ENCODE measurements at regions not wholly inside any gene's neighbourhood (a gene's known extent, or its start where the extent isn't known, plus 50 kb on each side); places are given as distances from the start of the nearest gene placed in this dataset.
"Not testable (repeated sequence)": the region's sequence is repeated elsewhere in the genome, so short reads cannot be mapped to it uniquely, and the experiment has no call there.

DNA sequence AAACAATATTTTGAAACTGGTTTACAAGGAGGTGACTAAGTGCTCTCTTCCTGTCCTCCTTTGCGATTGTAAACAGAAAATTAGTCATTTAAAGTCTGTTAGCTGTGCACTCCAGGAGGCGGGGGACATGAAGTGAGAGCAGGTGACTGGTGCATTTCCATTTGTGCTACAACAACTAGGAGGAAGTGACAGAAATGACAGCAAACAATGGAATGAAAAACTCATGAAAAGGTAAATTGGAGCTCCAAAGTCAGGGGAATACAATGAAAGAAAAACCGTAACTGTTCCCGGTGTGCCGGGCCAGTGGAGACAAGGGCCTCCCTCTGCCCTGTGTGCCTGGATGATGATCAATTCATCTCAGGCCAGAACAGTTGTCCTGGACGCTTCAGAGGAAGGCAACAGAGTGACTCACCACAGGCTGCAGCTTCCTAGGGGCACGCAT is 439.9 kb downstream of the GADD45G start:
- no peak for DNase-seq

DNA sequence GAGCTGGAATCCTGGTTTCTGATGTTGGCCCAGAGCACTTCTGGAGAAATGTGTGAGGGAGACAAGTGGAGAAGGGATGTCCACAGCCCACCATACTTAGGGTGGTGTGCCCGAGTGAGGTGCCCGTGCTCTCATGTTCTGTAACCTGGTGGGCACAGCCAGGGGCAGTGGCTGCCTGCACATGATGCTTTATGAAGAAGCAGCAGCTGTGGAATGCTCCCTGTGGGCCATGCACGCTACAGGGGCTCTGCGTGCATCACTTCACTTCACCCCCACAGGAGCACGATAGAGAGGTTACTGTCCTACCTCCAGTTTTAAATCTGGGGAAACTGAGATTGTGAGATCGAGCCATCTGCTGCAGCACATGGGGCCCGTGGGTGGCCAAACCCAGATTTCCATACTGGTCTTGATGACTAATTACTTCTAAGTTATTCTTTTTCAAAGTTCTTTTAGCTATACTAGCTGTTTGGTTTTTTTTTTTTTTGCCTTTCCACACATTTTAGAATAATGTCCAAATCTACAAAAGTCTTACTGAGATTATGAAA is 441.6 kb downstream of the GADD45G start:
- DNase-seq = no peak

DNA sequence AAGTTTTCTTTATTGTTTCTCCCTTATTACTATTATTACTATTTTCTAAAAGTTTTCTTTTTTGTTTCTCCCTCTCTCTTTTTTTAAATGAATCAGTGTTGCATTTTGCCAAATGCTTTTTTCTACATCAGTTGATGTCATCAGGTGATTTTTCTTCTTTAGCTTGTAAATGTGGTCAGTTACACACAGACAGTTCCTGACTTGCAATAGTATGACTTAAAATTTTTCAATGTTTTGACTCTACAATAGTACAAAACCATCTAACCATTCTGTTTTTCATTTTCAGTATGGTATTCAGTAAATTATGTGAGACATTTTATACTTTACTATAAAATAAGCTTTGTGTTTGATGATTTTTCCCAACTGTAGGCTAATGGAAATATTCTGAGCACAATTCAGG is 443.0 kb downstream of the GADD45G start:
- no peak for DNase-seq

DNA sequence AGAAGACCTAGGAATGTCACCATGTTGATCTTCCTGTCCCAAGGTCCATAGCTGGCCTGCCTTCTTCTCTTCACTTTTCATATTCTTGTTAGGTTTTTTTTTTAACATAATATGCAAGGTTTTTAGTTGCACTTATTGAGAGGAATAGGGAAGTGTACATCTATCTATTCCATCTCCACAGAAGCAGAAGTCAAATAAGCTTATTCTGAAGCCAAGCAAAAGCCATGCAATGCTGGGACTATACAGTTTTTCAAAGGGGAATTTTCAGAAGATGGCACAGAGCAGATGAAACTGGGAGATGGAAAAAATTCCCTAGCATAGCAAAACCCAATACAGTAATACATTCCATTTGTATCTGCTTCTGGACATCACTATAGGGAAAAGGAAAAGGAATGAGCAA is 447.6 kb downstream of the GADD45G start:
- DNase-seq = no peak

DNA sequence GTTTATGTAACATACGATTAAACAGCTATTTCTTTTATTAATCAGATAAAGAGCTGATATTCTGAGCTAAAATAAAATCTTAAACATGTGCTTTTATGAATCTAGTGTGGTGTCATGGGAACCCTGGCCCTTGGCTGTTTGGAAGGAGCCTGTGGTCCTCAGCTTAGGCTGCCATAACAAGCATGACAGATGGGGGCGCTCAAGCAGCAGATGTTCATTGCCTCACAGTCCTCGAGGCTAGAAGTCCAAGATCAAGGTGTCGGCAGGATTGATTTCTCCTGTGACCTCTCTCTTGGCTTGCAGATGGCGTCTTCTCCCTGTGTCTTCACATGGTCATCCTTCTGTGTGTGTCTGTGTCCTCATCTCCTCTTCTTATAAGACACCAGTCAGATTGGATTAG is 448.2 kb downstream of the GADD45G start:
- no peak for DNase-seq

DNA sequence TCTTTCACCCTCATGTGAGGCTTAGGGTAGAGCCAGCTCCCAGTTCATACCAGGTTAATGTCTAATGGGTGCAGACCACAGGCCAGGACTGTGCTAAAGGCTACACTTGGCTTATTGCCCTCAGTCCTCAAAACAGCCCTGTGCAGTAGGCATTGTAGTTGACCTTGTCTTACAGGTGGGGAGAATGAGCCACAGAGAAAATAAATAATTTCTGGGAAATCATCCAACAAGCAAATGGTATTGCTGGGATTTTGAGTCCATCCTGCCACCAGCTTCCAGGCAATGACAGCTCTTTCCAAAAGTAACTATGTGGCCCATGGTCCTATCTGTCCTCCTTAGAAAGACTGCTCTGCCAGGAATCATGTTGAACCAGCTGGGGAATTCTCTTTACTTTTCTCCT is 450.0 kb downstream of the GADD45G start:
- peak; percentile 72 for DNase-seq

DNA sequence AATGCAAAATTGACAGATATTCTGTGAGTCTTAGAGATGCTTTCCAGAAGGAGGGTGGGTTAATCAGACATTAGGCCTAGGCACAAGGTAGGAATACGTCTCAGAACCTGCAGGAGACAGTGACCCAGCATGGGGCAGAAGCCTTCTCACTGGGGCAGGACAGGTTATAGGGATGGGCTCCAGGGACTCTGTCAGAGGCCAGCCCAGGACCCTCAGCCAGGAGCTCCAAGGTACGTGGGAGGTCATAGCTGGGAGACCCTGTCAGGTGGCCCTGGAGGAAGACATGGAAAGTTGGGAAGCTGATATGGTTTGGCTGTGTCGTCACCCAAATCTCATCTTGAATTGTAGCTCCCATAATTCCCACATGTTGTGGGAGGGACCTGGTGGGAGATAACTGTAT is 450.4 kb downstream of the GADD45G start:
- no peak for DNase-seq

DNA sequence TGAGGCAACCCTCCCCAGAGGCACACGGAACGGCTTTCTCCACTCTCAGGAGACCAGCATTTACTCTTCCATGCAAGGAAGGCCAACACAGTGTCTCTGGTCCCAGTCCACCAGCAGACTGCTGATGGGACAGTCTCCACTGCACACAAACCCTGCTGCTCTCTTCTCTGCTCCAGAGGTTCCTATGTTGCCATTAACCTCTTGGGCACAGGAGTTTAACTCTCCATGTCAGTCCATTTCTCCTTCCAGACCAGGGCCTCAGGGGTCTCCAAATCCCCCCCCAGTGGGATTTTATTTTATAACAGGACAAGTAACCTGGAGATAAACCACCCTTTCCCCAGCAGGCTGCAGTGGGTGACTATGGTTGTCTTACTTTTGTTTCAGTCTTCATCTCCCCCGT is 452.5 kb downstream of the GADD45G start:
- no peak for DNase-seq

DNA sequence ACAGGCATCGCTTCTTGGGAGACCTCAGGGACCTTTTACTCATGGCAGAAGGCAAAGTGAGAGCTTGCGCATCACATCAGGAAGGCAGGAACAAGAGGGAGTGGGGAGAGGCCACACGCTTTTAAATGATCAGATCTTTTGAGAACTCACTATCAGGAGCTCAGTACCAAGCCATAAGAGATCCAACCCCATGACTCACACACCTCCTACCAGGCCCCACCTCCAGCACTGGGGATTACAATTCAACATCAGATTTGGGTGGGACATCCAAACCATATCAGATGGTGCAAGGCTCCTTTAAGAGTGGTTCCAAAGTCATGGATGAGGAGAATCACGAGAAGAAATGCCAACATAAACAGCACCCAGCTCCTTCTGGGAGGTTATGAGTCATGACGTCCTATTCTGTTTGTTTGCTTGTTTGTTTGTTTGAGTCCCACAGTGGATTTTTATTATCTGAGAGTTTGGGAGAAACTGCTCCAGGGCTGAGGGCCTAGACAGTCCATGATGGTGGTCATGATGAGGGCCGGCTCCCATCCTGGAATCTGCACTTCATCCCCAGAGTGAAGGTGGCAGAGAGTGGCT is 453.5 kb downstream of the GADD45G start:
- no peak for DNase-seq

DNA sequence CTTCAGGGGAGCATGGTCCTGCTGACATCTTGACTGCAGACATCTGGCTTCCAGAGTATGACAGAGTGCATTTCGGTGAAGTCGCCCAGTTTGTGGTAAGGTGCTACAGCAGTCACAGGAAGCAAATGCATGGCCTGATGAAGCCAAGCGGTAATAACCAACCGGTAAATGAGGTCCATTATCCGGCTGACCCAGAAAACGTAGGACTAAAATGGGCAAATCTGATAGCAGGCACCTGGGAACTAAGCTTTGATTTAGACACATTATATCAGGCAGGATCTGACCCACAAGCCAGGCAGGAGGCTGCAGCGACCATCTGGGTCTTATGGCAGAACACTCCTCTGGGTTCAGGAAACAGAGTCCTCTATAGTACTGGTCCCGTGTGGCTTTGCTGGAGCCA is 454.6 kb downstream of the GADD45G start:
- DNase-seq = no peak

DNA sequence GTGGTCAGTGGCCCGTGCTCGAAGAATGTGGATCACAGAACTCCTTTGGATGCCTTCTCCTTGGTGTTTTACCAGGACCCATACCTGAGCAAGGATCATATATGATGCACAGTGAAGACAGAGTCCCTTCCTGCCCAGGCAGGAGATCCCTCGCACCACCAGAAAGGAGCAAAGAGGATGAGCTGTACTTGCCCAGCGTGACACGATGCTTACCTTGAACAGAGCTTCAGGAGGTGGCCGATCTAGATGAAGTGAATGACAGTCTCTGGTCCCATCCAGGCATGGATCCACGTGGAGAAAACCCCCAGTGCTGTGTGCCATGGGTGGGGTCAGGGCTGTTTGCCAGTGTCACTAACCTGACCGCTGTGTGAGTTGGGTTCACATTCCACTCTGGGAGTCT is 455.4 kb downstream of the GADD45G start:
- no peak for DNase-seq

DNA sequence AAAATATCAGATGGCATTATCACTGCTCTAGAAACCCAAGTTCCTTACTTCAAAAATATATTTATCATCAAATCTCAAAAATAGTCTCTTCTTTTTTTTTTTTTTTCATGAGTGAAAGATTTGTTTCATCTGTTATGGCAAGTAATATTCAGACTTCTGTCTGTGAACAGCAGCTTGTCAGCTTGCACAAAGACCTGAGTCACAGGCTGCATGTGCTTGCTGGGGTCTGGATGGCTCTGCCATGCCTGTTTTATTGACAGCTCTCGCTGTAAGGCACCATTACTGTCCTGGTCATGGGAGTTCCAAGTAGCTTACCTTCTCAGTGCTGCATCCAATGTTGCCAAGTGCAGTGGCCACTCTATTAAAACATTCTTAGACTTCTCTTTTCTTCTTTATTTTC is 456.4 kb downstream of the GADD45G start:
- no peak for DNase-seq

DNA sequence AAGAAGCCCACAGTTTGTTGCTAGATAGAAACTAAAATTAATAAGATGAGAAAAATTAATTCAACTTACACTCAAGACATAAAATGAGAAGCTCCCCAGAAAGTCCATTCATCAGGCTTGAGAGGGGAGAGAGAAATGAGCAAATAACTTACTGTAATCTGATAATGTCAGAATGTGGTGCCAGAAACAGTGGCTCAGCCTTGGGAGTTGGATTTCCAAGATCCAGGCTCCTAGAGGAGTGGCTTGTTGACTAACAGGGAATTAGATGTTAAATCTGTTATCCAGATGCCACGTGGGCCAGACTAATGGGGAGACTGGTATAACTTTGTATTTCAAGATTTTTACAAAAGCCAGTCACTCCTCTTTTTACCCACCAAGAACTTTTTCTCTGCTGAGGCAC is 458.2 kb downstream of the GADD45G start:
- no peak for DNase-seq

DNA sequence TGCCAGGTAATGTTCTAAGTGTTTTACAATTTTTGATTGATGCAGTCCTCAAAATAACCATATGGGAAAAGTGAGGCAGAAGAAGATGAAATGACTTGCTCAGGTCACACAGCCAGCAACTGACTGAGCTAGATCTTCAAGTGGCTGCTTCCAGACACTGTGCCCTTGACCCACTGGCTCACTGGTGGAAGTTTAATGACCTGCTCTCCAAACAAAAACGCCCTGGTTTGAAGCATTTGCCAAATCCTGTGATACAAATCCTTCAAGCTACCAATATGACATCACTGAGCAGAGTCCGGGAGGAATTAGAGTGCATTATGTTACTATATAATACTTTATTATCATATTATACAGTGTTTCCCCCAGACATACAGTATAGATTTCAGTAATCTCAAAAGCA is 459.4 kb downstream of the GADD45G start:
- DNase-seq = no peak

DNA sequence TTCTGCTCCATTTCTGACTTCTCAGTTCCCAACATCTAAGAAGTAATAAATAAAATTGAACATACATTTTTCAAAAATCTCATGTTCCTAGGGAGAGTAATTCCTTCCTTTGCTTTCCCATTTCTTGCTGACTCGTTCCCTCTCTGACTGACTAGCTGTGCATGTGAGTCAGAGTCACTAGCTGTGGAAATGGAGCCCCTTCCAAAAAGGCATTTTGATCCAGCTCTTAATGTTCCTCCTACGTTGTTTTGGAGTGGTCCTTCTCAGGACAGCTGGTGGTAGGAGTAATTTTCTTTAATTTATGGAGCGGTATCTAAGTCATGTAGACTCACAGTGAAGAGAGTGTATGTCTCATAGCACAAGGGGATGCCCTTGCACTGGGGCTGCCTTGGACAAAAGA is 460.2 kb downstream of the GADD45G start:
- no peak for DNase-seq

DNA sequence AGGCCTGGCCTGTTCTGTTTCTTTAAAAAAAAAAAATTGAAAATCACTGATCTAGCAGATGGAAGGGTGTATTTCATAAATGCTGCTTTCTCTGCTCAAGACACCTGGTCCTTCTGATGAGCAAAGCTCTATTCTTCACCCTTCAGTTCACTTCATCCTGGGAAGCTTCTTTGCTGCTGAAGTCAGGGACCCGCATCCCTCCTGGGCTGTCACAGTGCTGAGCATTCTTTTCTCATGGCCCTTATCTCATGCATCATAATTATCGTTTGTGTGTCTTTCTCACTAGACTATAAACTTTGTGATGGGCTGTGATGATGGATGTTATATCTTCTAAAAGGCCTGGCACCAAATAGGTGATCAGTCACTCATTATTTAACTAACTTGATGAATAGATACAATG is 461.0 kb downstream of the GADD45G start:
- no peak for DNase-seq

DNA sequence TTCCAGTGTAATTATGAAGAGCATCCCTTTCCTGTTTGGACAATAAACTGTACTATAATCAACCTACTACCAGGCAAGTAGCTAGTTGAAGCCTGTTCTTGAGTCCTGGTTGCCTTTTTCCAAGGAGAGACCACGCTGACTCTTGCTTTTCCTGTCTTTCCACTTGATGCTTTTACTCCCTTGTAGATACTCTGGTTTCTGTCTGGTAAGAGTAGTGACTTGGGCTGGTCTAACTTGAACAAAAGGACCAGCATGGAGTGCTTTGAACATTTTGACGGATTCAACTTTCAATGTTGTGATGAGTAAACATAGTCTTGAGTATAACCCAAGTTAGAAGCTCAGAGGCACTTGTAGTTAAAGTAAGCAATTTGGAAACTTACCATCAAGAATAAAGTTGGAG is 464.3 kb downstream of the GADD45G start:
- no peak for DNase-seq

DNA sequence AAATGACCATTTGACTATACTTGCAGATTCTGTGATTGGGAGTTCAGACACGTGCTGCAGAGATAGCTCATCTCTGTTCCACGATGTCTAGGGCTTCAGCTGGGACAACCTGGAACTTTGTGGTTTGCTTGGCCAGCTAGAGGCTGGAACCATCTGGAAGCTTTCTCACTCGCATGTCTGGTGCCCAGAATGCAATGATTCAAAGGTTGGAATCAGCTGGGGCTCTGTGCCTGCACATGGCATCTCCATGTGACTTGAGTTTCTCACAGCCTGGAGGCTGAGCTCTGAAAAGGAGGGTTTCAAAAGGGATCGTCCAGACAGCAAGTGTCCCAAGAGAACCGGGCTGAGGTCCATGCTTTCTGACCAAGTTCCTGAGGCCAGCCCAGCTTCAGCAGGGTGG is 465.2 kb downstream of the GADD45G start:
- DNase-seq = no peak

DNA sequence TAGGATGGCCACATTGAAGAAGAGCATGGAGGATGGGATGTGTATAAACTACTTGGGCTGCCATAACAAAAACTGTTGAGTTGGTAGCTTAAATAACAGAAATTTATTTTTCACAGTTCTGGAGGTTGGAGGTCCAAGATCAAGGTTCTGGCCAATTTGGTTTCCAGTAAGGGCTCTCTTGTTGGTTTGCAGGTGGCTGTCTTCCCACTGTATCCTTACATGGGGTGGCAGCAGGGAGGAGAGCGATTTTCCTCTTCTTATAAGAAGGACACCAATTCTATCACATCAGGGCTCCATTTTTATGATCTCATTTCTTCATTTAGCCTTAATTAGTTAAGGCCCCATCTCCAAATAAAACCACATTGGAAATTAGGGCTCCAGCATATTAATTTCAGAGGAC is 465.7 kb downstream of the GADD45G start:
- no peak for DNase-seq

DNA sequence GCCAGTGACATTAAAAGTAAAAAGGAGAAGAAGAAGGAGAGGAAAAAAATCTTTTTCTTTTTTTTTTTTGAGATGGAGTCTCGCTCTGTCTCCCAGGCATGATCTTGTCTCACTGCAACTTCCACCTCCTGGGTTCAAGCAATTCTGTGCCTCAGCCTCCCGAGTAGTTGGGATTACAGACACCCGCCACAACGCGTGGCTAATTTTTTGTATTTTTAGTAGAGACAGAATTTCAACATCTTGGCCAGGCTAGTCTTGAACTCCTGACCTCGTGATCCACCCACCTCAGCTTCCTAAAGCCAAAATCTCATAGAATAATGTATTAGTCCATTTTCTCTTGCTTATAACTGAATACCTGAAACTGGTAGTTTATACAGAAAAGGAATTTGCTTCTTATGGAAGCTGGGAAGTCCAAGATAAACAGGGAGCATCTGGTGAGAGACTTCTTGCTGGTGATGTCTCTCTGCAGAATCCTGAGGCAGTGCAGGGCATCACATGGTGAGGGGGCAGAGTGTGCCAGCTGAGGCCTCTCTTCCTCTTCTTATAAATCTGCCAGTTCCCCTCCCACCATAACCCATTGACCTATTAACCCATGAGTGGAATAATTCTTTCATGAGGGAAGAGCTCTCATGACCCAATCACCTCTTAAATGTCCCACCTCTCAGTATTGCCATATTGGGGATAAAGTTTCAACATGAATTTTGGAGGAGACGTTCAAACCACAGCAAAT is 466.3 kb downstream of the GADD45G start:
- no peak for DNase-seq

DNA sequence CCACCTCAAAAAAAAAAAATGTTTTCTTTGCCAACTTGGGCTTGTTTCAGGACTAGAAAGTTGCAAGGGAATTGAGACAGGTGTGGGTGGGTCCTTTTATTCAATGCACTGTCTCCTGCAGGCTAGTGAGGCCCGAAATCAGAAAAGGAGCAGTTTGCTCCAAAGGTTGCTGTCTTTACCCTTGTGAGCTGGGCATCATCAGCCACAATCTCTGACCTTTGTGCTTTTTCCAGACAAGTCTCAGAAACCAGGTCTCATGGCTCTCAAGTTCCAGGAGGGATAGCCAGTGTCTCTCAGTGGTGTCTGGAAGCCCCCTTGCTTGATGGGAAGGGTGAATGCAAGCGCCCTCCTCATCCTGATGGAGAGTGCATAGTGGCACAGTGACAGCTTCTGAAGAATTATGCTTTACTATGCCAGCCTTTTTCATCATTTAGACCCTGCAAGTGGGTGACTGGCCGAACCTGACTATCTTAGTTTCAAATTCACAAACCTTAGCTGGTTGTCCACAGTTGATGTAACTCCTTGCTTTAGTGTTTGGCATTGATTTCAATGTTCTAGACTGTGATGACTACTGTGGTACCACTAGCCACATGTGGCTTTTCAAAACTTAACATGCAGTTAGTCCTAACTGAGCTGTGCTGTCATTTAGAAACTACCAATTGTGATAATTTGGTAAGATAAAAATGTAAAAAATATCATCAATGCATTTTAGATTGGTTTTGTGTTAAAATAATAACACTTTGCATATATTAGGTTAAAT is 468.6 kb downstream of the GADD45G start:
- no peak for DNase-seq

DNA sequence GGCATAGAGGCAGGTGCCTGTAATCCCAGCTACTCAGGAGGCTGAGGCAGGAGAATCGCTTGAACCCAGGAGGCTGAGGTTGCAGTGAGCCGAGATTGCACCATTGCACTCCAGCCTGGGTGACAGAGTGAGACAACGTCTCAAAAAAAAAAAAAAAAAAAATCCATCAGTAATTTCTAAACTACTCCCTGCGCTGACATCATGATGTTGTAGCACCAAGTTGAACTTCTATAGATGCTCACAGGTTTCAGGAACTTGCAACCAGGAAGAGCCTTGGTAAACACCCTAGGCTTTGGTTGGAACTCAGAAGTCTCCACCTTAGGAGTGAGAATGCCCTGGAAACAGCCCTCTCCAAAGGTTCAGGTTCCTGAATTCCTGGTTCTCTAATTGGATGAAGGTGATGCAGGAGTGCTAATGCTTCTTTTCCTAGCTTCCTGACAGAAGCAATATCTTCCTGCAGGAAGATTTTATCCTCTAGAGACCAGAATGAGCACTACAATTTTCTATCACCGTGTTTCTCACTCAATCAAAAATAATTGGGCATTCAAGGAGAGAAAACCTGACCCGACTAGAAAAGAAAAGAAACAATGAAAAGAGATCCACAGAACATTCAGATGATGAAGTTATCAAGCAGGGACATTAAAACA is 469.6 kb downstream of the GADD45G start:
- DNase-seq = no peak

DNA sequence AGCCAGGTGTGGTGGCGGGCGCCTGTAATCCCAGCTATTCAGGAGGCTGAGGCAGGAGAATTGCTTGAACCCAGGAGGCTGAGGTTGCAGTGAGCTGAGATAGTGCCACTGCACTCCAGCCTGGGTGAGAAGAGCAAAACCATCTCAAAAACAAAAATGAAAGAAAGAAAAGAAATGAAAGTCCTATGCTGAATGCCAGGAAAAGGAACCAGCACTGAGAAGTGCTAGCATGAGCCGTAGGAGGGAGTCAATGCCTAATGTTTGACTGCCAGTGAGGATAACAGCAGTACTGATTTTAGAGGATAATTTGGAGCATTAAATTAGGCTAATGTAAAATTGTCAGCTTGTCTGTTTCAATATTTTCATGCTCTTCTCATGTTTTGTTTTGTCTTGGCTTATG is 472.8 kb downstream of the GADD45G start:
- not testable (repeated sequence) for DNase-seq
